Dermis microvascular lymphatic vessel endothelial cell (primary cell): ENCODE measurements at regions not wholly inside any gene's neighbourhood (a gene's known extent, or its start where the extent isn't known, plus 50 kb on each side); places are given as distances from the start of the nearest gene placed in this dataset.

Experiments
- DNase-seq, 2 donors: peaks; one replicate each; pipeline versions ENCODE4 v3.0.0 to v3.0.0-alpha.2; 2010; ENCODE audit warnings: low read depth in 2 of 2

- no peak for DNase-seq
Measured at GRCh38 chr6:157755746-157756411, 67.2 kb upstream of the SNX9 start.

DNA sequence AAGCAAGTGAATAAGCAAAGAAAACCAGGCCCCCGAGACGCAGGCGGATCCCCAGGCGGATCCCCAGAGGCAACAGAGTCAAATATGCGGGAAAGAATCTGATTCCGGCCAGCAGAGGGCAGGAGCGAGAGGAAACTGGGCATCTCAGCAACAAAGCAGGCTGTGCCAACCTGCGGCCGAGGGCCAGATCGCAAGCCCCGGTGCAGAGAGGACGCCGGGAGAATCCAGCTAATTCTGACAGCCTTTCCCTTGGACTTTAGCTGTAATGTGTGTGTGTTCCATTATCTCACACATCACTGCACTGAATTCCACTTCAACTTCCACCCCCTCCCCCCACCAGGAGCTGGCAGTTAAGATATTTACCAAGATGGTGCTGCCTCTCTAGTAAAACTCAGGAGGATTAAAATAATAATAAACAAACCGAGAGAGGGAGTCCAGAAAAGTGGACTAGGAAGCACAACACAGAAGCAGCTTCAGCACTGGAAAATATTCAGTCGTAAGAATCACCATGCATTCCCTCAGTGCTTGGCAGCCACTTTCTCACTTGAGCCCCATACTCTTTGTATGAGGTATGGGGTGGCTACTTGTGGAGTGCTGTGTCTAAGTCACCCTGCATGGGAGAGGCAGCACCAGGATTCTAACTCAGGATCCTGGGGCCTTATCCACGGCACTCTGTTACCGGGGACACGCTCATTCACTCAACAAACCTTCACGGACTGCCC is 66.2 kb upstream of the SNX9 start:
- DNase-seq = peak; percentile 76 to 83

GRCh38 chr6:157757430-157758403 is 65.3 kb upstream of the SNX9 start:
- no peak for DNase-seq

GRCh38 chr6:157758516-157759023 is 64.5 kb upstream of the SNX9 start:
- DNase-seq = peak in 1 of 2 donors; percentile 73

DNA sequence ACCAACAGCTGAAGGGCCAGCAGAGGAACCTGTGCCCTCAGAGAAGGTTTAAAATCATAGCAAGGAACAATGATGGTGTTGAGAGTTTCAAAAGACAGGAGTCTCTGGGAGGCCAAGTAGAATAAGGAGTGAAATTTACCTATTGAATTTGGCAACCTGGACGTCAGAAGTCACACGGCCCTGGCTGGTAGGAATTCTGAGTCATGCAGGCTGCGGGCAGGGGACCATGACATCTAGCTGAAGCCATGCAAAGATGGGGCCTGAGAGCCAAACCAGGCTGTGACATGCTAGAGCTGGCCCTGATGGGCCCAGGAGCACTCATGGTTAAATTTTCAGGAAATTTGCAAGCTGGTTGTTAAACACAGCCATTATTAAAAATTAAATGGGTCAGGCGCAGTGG is 64.0 kb upstream of the SNX9 start:
- DNase-seq = no peak

GRCh38 chr6:157760137-157760536 is 62.9 kb upstream of the SNX9 start:
- no peak for DNase-seq

DNA sequence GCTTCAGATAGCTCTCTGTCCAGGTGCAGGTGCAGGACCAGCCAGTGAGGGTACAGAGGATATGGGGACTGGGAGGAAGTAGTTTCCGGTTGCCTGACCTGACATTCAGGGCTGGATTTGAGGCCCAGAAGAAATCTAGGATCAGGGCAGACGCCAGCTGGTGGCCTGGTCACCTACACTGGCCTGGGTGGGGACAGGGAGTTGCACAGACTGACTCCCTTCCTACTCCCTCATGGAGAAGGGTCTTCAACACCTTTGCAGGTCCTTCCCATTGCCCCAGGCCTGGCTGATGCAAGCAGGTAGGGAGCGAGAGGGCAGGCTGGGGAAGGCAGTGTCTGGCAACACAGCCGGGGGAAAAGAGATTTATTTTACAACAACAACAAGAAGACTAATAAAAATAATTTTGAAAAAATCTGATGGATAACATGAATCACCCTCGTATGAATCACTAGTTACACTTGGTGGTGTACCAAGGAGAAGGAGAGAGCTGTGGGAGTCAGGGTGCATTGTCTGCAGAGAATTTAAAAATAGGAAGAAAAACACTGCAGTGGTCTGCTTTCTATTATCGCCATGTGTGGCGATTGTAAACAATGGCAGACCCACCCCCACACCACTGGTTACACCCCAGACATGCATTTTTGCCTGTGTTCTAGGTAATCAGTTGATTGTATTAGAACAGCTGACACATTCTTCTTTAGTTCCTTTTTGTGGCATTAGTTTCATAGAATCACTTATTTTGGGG is 62.3 kb upstream of the SNX9 start:
- peak in 1 of 2 donors; percentile 96 for DNase-seq

DNA sequence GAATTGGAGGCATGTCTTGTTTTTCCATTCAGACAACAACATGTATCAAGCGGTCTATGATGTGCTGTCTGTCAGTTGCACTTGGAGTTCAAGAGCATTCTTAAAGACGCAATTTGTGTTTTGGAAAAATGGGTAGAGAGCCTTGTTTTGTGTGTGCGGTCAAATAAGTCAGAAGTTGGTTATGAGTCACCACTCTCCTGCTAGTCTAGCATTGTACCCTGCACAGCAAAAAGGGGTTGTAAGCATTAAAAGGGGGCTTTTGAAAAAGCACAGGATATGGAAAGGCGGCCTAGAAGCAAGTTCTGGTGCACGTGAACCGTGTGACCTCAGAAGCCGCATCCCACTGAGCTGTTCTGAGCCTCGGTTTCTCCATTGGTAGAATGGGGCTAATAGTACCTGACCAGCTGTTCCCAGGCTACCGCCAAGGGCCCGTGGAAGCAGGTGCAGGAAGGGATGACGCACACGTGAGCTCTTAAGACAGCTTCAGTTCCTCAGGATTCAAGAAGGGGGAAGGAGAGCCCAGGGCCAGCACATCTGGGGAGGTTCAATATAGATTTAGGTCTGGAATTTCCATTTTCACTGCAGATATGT is 61.6 kb upstream of the SNX9 start:
- peak in 1 of 2 donors; percentile 78 for DNase-seq

GRCh38 chr6:157761926-157762325 is 61.1 kb upstream of the SNX9 start:
- DNase-seq = no peak

DNA sequence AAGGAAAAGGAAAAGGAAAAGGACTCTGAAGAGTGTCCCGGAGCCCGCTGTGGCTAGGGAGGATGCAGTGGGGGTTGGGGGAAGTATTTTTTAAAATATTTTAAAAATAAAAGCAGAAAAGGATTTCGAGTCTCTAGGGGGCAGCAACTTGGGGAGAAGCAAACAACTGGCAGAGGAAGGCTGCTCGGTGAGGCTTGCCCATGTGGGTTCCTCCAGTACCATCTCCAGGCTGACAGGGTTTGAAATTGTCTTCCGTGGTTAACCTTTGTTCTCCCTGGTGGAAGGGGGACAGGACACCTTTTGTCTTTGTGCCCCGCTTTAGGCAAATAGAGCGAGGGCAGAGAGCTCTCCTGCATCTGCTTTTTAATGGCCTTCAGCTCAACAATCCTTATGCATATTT is 60.4 kb upstream of the SNX9 start:
- DNase-seq = peak in 1 of 2 donors; percentile 45

DNA sequence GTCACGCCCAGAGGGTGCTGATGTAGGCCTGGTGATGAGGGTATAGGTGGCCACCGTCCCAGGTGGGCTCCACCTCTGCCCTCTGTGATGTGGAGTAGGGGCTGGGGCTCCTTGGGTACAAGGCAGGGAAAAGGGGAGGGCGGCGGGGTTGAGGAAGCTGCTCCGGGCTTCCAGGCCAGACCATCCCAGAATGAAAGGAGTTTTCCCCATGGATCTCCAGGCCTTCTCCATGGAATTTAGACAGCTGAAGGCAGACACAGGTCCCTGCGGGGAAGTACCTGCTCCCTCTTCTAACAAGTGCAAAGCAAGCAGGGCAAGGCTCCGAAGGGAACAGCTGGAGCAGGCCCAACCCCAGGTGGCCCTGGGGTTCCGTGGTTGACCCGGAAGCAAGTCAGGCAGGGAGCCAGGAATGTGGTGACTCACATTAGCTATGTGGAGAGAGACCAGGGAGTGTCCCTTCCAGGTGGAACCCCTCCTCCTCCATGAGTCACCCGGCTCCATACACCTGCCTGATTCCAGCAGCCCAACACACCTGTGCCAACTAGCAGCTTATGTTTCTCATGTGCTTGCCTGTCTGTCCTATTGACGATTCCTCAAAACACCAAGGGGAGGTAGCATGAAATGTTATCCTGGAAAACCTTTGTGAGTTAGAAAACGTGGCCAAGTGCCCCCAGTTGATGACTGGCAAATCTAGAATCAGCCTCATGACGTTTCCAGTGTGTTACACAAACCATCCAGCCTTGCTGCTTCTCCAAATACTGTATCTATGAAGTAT is 59.7 kb upstream of the SNX9 start:
- peak; percentile 83 to 92 for DNase-seq

DNA sequence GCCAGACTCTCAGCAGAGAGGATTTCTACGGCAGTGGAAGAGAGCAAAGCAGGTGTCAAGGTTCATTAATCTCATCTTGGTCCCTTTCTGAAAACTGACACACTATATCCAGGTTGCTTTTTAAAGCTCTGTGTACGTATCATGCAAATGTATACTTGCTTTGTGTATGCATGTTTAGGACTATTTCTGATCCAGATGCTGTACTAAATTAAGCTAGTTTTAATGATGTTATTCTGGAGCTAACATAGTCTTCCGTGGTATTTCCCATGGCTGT is 59.2 kb upstream of the SNX9 start:
- DNase-seq = no peak

DNA sequence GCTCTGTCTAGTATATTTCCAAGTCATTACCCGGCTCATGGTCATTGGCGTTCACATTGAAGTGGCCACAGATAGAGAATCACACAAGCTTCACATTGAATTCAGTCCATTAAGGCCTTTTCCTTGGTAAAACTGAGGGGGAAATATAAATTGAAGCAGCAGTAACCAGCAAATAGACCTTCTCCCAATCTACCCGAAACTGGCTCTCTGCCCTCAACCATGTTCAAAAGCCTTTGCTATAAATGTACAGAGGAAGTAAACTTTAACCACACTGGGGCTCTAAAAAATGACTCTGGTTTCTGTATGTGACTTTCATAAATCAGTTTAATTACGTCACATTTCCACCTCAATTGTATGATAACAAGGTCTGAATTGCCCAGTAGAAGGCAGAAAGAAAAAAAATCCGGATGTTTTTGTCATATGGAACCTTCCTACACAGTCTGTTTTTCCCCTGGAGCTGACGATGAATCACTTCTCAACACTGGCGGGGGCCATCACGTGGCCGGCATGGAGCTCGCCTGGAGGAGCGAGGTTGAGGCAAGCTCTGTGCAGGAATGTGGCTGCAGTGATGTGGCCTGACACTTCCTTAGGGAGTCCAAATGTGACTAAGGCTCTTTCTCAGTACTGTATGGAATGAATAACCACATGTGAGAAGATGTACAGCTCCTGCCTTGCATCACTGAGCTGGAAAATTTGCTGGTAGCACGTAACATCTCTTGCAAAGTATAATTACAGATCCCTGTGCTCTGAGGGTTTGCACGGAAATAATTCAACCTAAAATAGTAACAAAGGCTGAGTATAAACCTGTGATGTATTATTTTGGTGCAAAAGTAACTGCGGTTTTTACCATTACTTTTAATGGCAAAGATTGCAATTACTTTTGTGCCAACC is 58.6 kb upstream of the SNX9 start:
- peak; percentile 98 to 99 for DNase-seq

- no peak for DNase-seq
Measured at GRCh38 chr6:157766901-157767774, 55.9 kb upstream of the SNX9 start.

DNA sequence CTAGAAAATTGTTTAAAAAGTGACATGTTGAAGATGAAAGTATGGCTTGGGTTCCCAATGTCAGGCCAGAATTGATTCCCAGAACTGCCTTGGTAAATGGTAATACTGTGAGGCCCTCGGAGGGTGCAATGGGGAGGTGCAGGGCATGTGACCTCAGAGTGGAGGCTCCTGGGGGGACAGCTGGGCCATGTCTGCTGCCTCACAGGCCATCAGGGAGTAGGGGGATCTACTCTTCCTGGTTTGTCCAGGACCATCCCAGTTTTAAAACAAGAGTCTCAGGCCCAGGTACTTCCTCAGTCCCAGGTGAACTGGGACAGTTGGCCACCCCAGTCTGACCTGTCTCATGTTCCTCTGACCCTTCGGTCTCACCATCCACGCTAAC is 55.3 kb upstream of the SNX9 start:
- DNase-seq = no peak

DNA sequence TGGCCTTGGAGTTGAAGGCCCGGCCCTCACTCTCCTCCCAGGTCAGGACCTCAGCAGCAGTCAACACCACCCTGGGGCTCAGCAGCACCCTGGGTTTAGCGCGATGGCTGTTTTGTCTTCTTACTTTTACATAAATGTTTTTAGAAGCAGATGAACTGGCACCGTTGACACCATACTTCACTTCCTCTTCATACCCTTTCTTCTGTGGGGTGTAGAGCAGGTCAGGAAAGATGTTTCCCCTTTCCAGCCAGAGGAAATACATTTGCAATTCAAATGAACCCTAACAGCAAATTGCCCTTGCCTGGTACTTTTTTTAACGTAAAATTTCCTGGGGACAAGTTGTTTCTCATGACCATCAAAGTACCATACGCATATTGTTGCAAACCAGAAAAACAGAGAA is 54.7 kb upstream of the SNX9 start:
- no peak for DNase-seq

DNA sequence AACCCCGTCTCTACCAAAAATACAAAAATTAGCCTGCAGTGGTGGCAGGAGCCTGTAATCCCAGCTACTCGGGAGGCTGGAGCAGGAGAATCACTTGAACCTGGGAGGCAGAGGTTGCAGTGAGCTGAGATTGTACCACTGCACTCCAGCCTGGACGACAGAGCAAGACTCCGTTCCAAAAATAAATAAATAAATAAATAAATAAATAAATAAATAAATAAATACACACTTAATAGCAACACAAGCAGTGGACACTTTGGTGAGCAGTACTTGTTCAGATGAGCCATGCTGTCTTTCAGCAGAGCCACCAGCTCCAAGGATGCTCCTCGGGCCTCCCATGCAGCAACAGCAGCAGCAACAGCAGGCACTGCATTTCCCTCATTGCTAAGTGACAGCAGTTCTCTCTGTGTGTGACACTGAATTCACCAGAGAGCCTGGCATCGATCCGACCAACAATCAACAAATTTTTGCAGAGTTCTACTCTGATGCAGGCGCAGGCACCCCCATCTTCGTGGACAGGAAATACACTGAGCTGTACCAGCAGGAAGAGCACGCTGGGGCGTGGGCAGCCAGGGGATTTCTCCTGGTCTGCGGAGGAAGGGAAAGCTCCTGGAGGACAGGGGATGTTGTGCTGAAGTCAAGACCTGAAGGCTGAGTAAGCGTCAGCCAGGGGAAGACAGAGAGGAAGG is 54.0 kb upstream of the SNX9 start:
- peak in 1 of 2 donors; percentile 41 for DNase-seq
